ENCODE measurements at regions not wholly inside any gene's neighbourhood (a gene's known extent, or its start where the extent isn't known, plus 50 kb on each side); places are given as distances from the start of the nearest gene placed in this dataset.
A peak's percentile ranks its signal among the peaks of the same experiment; 100 is the strongest.

DNA sequence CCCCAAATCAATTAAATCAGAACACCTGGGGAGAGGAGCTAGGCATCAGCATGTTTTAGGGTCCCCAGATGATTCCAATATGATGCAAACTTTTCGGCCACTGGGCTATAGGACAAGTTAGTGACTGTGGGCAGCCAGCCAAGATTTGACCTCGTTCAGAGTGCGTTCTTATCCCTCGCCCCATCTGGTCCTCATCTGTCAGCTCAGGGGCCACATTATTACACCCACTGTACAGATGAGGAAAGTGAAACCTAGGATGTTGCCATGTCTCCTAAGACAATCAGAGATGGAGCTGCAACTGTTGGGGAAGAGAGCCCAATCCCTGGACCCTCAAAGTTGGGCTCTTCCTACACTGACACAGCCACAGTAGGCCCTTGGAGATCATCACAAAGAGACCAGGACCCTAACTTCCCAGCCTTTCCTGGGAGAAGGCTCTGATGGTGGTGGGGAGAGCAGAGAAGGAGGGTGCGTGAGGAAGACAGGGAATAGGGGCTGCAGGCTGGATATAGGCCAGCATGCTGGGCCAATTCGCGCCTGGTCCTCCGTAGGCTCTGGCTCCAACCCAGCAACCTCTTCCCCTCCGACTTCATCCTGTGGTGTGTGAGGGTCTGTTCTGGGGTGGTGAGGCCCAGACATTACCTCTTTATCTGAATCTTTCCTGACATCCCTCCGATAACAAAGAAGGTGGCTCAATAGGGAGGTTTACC, 109.4 kb upstream of the ZMIZ1 start:
- DNase-seq = no peak

DNA sequence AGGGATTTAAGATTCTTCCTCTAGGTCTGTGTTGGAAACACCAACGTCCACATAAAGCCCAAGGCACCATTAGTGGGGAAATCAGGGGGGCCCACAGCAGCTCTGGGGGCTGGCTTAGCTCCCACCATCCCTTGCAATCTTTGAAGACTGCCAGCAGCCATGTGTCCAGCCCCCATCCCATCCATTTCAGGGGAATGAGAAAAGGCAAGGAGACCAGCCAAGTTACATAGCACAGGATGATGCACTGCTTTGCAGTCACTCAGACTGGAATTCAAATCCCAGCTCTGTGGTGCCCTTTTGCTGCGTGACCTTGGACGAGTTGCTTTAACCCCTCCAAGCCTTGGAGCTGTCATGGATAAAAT, 108.9 kb upstream of the ZMIZ1 start:
- no peak for DNase-seq

DNA sequence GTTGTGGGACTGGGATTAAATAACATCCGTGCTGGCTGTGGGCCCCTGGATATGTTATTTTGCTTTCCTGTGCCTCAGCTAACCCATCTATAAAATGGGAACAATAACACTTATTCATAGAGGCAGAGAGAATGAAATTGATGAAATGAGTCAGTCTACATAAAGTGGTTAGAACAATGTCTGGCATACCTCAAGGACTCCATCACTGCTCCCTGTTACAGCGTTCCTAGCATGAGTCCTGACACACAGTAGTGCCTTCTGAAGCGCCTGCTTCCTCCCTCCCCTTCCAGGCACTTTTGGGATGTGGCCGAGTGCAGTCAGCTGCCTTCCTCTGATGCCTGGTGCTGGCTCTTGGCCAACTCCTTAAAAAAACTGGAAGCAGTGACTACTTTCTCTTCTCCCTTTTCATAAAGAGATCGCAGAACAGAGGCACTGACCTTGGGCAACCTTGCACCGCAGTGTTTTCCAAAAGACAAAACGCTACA, 108.4 kb upstream of the ZMIZ1 start:
- DNase-seq = no peak

DNA sequence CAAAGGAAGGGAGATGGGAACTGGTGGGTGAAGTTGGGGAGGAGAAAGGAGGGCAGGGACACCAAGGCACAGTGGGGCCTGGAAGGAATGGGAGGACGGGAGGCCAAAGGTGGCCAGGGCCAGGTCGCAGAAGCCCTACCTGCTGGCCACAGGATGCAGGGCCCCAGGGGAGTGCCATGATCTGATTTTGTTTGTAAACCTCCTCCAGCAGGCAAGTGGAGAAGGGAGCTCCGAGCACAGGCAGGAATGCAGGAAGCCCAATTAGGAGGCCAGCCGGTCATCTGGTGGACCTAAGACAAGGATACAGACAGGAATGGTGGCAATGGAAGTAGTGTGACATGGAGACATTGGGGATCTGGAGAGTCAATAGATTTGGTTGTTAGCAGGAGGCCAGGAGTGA, 107.0 kb upstream of the ZMIZ1 start:
- DNase-seq = no peak

- peak; percentile 71 for DNase-seq
Measured at GRCh38 chr10:78963074-78964034, 105.4 kb upstream of the ZMIZ1 start.

- DNase-seq = no peak
Measured at GRCh38 chr10:78964274-78964951, 104.4 kb upstream of the ZMIZ1 start.

GRCh38 chr10:78964952-78965633, 103.7 kb upstream of the ZMIZ1 start:
- DNase-seq = peak; percentile 74

DNA sequence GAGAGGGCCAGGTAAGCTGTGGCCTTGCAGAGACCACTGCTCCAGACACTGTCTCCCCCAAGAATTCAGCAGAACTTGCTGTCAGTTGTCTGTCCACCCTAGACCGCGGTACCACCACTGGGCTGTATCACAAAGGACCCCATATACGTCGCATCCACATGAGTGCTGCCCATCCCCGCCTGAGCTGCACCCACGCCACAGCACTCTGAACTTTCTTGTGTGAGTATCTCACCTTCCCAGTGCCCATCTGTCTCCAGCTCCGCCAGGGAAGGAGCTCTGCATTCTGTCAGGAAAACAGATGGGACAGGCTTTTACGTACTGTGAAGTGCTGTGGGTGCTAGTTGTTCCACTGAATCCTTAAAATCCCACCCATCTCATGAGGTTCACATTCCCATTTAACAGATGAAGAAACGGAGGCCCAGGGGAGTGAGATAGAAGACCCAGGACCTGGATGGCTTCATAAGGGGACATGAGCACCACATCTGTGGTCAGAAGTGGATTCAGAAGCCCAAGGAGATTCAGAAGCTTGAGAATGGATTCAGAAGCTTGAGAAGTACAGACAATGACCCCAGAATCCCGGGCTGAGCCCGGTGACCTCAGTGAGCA, 102.5 kb upstream of the ZMIZ1 start:
- no peak for DNase-seq

- no peak for DNase-seq
Measured at GRCh38 chr10:78966844-78967488, 101.8 kb upstream of the ZMIZ1 start.

DNA sequence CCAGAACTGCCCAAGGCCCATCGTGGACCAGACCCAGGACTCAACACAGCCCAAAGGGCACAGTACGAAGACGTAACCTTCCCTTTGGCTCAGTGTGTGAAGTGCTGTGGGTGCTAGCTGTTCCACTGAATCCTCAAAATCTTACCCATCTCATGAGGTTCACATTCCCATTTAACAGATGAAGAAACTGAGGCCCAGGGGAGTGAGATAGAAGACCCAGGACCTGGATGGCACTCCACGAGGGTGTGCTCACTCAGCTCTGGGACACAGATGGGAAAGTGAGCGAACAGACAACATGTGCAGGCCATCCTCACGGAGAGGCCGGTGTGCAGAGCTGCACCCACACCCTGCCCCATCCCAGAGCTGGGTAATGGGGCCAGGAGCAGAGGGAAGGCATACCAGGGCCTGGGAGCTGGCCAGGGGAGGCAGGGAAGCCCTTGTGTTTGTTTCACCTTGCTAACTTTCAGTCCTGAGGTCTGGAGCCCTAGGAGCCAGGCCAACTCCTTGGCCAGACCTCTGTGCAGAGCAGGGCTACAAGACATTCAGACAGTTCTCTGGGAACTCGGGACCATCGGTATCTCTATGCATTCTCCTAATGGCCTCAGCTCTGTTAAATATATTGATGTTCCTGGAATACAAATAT, 100.3 kb upstream of the ZMIZ1 start:
- no peak for DNase-seq

DNA sequence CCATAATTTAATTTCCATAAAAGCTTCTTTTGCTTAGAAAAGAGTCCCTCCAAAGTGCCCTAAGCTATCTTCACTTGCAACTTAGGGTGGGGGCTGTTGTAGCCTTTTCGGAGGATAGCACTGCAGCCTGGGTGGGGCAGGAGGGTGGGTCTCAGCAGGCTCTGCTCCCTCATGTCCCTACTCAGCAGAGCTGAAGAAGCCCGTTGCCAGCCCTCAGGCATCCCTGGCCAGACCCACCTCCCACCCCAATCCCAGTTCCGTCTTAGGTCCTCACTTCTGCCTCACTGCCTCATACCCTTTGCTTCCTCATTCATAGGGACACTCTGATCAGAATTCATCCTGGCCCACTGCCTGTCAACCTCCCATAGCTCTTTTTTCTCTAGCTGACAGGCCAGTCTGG, 99.8 kb upstream of the ZMIZ1 start:
- no peak for DNase-seq

- DNase-seq = no peak
Measured at GRCh38 chr10:78969719-78970118, 99.0 kb upstream of the ZMIZ1 start.

DNA sequence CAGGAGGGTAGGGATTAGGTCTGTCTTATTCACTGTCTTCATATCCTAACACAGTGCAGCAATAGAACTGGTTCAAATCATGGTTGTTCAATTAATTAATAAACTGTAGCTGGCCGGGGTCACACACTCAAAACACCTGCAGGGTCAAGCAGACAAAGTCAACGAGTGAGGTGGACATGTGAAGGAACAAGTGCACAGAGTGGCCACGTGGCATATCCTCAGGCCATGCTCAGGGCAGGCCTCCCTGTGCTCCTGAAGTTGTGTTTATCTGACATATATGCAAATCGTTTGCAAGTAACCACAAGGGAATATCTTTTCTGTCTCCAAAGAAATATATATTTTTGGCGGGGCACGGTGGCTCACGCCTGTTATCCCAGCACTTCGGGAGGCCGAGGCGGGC, 98.5 kb upstream of the ZMIZ1 start:
- DNase-seq = no peak

- DNase-seq = no peak
Measured at GRCh38 chr10:78971094-78971682, 97.6 kb upstream of the ZMIZ1 start.

DNA sequence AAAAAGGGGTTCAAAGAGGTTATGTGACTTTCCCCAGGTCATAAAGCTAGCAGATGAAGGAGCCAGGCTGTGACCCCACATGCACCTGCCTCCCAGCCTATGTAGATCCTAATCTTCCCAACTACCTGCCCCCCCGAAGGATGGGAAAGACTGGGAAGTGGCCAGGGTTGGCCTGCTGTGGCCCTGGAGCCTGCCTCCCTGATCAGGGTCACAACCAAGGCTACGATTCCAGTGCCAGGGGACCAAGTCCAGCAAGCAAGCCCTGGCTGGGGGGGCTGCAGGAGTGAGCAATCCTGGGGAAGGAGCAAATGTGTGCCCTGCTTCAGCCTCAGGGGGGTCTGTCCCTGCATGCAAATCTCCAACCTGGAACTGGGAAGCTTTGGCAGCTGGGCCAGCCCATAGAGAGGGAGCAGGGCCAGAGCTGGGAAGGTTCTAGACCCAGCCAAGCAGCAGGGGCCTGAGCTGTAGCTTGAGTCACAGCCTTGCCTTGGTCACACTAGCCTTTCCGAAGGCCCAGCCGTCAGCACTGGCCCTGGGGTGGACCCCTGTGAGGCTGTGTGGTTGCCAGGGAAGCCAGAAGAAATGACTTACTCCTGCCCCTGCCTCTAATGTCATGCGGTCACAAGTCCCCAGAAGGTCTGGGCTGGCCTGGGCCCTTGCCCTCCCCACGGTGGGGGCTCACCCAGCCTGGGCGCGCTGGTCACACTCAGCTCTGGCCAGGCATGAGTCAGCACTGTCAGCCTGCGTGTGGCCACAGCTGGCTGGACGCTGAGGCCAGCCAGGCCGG, 96.4 kb upstream of the ZMIZ1 start:
- DNase-seq = no peak

DNA sequence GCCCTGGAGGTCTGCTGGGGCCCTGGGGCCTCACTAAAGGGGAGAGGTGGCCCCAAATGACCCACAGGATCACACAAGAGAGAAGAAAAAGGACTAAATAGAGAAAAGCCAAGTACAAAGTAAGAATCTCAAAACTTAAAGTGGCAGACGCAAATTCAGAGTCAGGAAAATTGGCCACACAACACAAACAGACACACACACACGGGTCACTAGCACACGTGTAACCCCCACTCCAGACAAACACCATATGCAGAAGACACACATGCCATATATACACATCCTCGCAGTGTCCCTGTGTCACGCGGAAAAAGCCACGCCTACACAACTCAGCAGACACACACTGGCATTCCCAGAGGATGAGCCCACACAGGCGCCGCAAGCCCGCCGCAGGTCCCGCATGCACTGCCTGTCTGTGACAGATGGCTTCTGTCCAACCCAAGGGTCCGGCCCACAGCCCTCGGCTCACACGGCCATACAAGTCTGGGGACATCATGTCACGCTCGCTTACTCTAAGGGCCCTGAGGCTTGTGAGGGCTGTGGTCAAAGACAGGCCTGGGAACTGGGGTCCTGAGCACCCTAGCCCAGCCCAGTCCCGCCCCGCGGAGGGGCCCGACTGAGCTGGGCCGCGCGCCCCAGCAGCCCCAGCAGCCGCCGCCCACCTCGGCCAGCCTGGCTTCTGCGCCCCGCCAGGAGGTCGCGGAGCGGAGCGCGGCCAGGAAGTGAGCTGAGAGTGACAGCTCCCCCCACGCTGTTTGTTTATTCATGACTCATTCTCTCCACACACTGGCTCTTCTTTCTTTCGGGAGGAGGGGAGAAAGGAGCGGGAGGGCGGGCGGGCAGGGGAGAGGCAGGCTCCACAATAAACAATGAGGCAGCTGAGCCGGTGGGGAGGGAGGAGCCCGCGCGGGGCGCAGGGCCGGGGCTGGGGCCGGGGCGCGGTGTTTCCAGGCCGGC, 95.5 kb upstream of the ZMIZ1 start:
- DNase-seq = peak; percentile 92

GRCh38 chr10:78973901-78974616, 94.7 kb upstream of the ZMIZ1 start:
- peak; percentile 78 for DNase-seq
